HEK293 (cell line): ENCODE measurements at regions not wholly inside any gene's neighbourhood (a gene's known extent, or its start where the extent isn't known, plus 50 kb on each side); places are given as distances from the start of the nearest gene placed in this dataset.

ENCODE experiments used
- CTCF ChIA-PET: fragments of 350-600 bp; formaldehyde crosslinking; extraction: SDS; loops from one replicate; lab custom pipeline; 2021; ENCODE audit warnings: antibody characterized with exemption; lab: Yijun Ruan, JAX
- POLR2A ChIA-PET: fragments of 300-600 bp; formaldehyde crosslinking; extraction: SDS; loops from one replicate; lab custom pipeline; 2020; ENCODE audit warnings: antibody characterized with exemption, inconsistent platforms; lab: Yijun Ruan, JAX
- H3K27ac ChIP-seq: fragments of 200-500 bp; sonication (Bioruptor generic); 2 replicates; pipeline ENCODE4 v1.5.1; 2014; ENCODE audit warnings: low read depth, low read length, control low read depth, inconsistent platforms; ENCODE audit errors: extremely low read depth
- H3K36me3 ChIP-seq, 2 experiments: fragments of 200-500 bp in 1 of 2; sonication (Bioruptor generic) in 1 of 2; 1 replicate in 1 of 2; 2 replicates in 1 of 2; pipeline ENCODE4 v1.5.1; 2014 to 2017; ENCODE audit warnings: inconsistent platforms in 2 of 2, low read length in 2 of 2; ENCODE audit not compliant: control insufficient read depth in 2 of 2, insufficient read depth in 1 of 2
- H3K4me1 ChIP-seq: fragments of 200-500 bp; sonication (Bioruptor generic); 2 replicates; pipeline ENCODE4 v1.5.1; 2014; ENCODE audit warnings: mild to moderate bottlenecking, low read length, inconsistent platforms; ENCODE audit not compliant: control insufficient read depth, insufficient read depth
- H3K4me3 ChIP-seq: 2 replicates; pipeline ENCODE4 v1.5.1; 2011; ENCODE audit warnings: low read depth, mild to moderate bottlenecking, control low read depth, low read length, moderate library complexity
- H3K9me3 ChIP-seq: fragments of 200-500 bp; sonication (Bioruptor generic); 2 replicates; pipeline ENCODE4 v1.5.1; 2014; ENCODE audit warnings: low read depth, low read length, inconsistent platforms; ENCODE audit not compliant: control insufficient read depth, insufficient read depth
- EGR2 ChIP-seq: fragments of 450-650 bp; formaldehyde crosslinking; IDR thresholded peaks from 2 replicates; pipeline ENCODE4 v1.5.1; 2016; ENCODE audit warnings: low read depth, missing biosample characterization, missing genetic modification characterization
- GLI4 ChIP-seq: fragments of 450-650 bp; formaldehyde crosslinking; IDR thresholded peaks from 2 replicates; pipeline ENCODE4 v1.5.1; 2016; ENCODE audit warnings: missing biosample characterization, missing genetic modification characterization
- IKZF3 ChIP-seq: fragments of 450-650 bp; IDR thresholded peaks from 2 replicates; pipeline ENCODE4 v1.5.0; 2018; ENCODE audit warnings: missing biosample characterization, mild to moderate bottlenecking, missing genetic modification characterization, moderate library complexity
- KLF1 ChIP-seq: fragments of 450-650 bp; formaldehyde crosslinking; IDR thresholded peaks from 2 replicates; pipeline ENCODE4 v1.5.1; 2016; ENCODE audit warnings: missing biosample characterization, missing genetic modification characterization
- KLF10 ChIP-seq: fragments of 450-650 bp; IDR thresholded peaks from 2 replicates; pipeline ENCODE4 v1.5.1; 2018; ENCODE audit warnings: missing biosample characterization, mild to moderate bottlenecking, missing genetic modification characterization
- KLF9 ChIP-seq: fragments of 450-650 bp; formaldehyde crosslinking; IDR thresholded peaks from 2 replicates; pipeline ENCODE4 v1.5.1; 2016; ENCODE audit warnings: missing biosample characterization, missing genetic modification characterization, low read depth
- PBX3 ChIP-seq: sonication (generic); formaldehyde crosslinking; IDR thresholded peaks from 2 replicates; pipeline ENCODE4 v1.8.1; 2022; ENCODE audit warnings: mild to moderate bottlenecking, moderate library complexity, missing genetic modification reagents
- TSHZ1 ChIP-seq: fragments of 450-650 bp; formaldehyde crosslinking; IDR thresholded peaks from 2 replicates; pipeline ENCODE4 v1.5.1; 2016; ENCODE audit warnings: missing biosample characterization, missing genetic modification characterization, borderline replicate concordance
- ZFHX2 ChIP-seq: fragments of 450-650 bp; formaldehyde crosslinking; conservative IDR thresholded peaks from 2 replicates; pipeline ENCODE4 v1.5.1; 2016; ENCODE audit warnings: missing biosample characterization, missing genetic modification characterization
- ZNF324 ChIP-seq: fragments of 450-650 bp; formaldehyde crosslinking; IDR thresholded peaks from 2 replicates; pipeline ENCODE4 v1.5.1; 2016; ENCODE audit warnings: missing biosample characterization, missing genetic modification characterization
- ZNF341 ChIP-seq: fragments of 450-650 bp; formaldehyde crosslinking; IDR thresholded peaks from 2 replicates; pipeline ENCODE4; 2016; ENCODE audit warnings: low read depth, missing biosample characterization, missing genetic modification characterization
- ZNF530 ChIP-seq: fragments of 450-650 bp; formaldehyde crosslinking; IDR thresholded peaks from 2 replicates; pipeline ENCODE4 v1.5.1; 2016; ENCODE audit warnings: low read depth, missing biosample characterization, missing genetic modification characterization
- ZNF837 ChIP-seq: fragments of 450-650 bp; formaldehyde crosslinking; IDR thresholded peaks from 2 replicates; pipeline ENCODE4 v1.5.1; 2016; ENCODE audit warnings: missing biosample characterization, missing genetic modification characterization
- TF ChIP-seq, protein P1 (sequence below): fragments of 450-650 bp; formaldehyde crosslinking; IDR thresholded peaks from 2 replicates; pipeline ENCODE4 v1.5.1; 2017; ENCODE audit warnings: missing biosample characterization, missing genetic modification characterization
- TF ChIP-seq, protein P2 (sequence below): fragments of 450-650 bp; formaldehyde crosslinking; IDR thresholded peaks from 2 replicates; pipeline ENCODE4 v1.5.1; 2016; ENCODE audit warnings: missing biosample characterization, missing genetic modification characterization

- H3K4me3 ChIP-seq, result no peak overlapping the region; the same call in 1 of the 2 replicates
- H3K4me1 ChIP-seq, result peaks cover 5% of the 10 kb centered on the region; the same call in 1 of the 2 replicates
- CTCF ChIA-PET, result interaction anchor here (0.7 kb wide), 1 partner anchor 30 kb away, joined by 4 read pairs; no protein-coding TSS in a partner anchor
- no peaks in the 10 kb centered on the region for H3K9me3 ChIP-seq
- no peaks in the 10 kb centered on the region for H3K36me3 ChIP-seq
- H3K27ac ChIP-seq, result no peak overlapping the region
- TF ChIP-seq EGR2 (tag by site-specific recombination) (peak; percentile 81), ZNF324 (no peak), KLF1 (tag by site-specific recombination) (peak; percentile 21; the same call in 1 of the 2 replicates), ZFHX2 (tag by site-specific recombination) (peak; percentile 64)
- TF ChIP-seq, protein P1, sequence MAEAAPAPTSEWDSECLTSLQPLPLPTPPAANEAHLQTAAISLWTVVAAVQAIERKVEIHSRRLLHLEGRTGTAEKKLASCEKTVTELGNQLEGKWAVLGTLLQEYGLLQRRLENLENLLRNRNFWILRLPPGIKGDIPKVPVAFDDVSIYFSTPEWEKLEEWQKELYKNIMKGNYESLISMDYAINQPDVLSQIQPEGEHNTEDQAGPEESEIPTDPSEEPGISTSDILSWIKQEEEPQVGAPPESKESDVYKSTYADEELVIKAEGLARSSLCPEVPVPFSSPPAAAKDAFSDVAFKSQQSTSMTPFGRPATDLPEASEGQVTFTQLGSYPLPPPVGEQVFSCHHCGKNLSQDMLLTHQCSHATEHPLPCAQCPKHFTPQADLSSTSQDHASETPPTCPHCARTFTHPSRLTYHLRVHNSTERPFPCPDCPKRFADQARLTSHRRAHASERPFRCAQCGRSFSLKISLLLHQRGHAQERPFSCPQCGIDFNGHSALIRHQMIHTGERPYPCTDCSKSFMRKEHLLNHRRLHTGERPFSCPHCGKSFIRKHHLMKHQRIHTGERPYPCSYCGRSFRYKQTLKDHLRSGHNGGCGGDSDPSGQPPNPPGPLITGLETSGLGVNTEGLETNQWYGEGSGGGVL (tag by site-specific recombination), result peak; percentile 50; the same call in 1 of the 2 replicates
- POLR2A ChIA-PET, result interaction anchor here (0.7 kb wide), 1 partner anchor 11 kb away, joined by 3 read pairs; no protein-coding TSS in a partner anchor
Measured at GRCh38 chr21:41684381-41685245, 82.2 kb downstream of the RIPK4 start.

GRCh38 chr21:41683815-41684214, 83.0 kb downstream of the RIPK4 start:
- no peak overlapping the region for H3K4me3 ChIP-seq
- TF ChIP-seq KLF9 (tag by site-specific recombination) (no peak), IKZF3 (tag by site-specific recombination) (no peak), PBX3 (CRISPR knock-in tag) (no peak), ZNF530 (tag by site-specific recombination) (no peak), TSHZ1 (tag by site-specific recombination) (no peak), GLI4 (tag by site-specific recombination) (no peak), KLF10 (tag by site-specific recombination) (no peak)
- H3K36me3 ChIP-seq, result no peaks in the 10 kb centered on the region
- POLR2A ChIA-PET, result interaction anchor here (0.7 kb wide), 1 partner anchor 10 kb away, joined by 3 read pairs; no protein-coding TSS in a partner anchor
- peaks cover 5% of the 10 kb centered on the region; the same call in 1 of the 2 replicates for H3K4me1 ChIP-seq
- no peak overlapping the region for H3K27ac ChIP-seq
- CTCF ChIA-PET, result interaction anchor here (0.7 to 1.5 kb wide), 2 partner anchors 29 to 73 kb away, joined by 4 read pairs; no protein-coding TSS in a partner anchor
- H3K9me3 ChIP-seq, result no peaks in the 10 kb centered on the region

DNA sequence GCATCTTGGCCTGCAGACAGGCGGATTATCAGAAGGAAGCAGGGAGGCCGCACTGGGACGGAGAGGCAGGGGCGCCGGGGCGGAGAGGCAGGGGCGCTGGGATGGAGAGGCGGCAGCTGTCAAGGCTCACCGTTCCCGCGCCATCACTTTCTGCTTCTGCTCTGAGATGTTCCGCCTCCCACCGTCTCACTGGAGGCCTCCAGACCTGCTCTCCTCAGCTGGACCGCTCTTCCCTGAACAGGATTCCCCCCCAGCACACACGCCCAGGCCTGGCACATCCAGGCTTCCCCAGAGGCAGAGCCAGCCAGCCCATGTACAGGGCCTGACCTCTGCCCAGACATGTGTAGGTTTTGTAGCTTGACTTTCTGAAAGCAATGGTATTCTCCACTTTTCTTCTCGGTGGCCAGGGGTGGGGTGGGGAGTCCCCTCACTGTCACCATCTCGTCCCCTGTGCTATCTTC, 84.1 kb downstream of the RIPK4 start:
- H3K27ac ChIP-seq, result no peak overlapping the region
- TF ChIP-seq ZNF837, result no peak
- TF ChIP-seq, protein P2, sequence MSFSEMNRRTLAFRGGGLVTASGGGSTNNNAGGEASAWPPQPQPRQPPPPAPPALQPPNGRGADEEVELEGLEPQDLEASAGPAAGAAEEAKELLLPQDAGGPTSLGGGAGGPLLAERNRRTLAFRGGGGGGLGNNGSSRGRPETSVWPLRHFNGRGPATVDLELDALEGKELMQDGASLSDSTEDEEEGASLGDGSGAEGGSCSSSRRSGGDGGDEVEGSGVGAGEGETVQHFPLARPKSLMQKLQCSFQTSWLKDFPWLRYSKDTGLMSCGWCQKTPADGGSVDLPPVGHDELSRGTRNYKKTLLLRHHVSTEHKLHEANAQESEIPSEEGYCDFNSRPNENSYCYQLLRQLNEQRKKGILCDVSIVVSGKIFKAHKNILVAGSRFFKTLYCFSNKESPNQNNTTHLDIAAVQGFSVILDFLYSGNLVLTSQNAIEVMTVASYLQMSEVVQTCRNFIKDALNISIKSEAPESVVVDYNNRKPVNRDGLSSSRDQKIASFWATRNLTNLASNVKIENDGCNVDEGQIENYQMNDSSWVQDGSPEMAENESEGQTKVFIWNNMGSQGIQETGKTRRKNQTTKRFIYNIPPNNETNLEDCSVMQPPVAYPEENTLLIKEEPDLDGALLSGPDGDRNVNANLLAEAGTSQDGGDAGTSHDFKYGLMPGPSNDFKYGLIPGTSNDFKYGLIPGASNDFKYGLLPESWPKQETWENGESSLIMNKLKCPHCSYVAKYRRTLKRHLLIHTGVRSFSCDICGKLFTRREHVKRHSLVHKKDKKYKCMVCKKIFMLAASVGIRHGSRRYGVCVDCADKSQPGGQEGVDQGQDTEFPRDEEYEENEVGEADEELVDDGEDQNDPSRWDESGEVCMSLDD (tag by site-specific recombination), result no peak
- peak; percentile 87 for TF ChIP-seq ZNF341 (tag by site-specific recombination)
- CTCF ChIA-PET, result interaction anchor here (1.0 to 1.5 kb wide), 2 partner anchors 70 to 72 kb away, joined by 4 read pairs; no protein-coding TSS in a partner anchor
- no peaks in the 10 kb centered on the region for H3K9me3 ChIP-seq
- H3K4me1 ChIP-seq, result peaks cover 13% of the 10 kb centered on the region
- POLR2A ChIA-PET, result no interaction called here
- no peak overlapping the region for H3K4me3 ChIP-seq
- no peaks in the 10 kb centered on the region for H3K36me3 ChIP-seq
